Stimulated activated CD4-positive, alpha-beta T cell treated with anti-CD3 and anti-CD28 coated beads, Interleukin-2, amount 100 ng/mL, for 24 hours (primary cell): ENCODE measurements at regions not wholly inside any gene's neighbourhood (a gene's known extent, or its start where the extent isn't known, plus 50 kb on each side); places are given as distances from the start of the nearest gene placed in this dataset.
"Not testable (repeated sequence)": the region's sequence is repeated elsewhere in the genome, so short reads cannot be mapped to it uniquely, and the experiment has no call there.

Experiments used
- DNase-seq, 2 donors: peaks; one replicate each; pipeline ENCODE4 v3.0.0-alpha.2; 2020

DNA sequence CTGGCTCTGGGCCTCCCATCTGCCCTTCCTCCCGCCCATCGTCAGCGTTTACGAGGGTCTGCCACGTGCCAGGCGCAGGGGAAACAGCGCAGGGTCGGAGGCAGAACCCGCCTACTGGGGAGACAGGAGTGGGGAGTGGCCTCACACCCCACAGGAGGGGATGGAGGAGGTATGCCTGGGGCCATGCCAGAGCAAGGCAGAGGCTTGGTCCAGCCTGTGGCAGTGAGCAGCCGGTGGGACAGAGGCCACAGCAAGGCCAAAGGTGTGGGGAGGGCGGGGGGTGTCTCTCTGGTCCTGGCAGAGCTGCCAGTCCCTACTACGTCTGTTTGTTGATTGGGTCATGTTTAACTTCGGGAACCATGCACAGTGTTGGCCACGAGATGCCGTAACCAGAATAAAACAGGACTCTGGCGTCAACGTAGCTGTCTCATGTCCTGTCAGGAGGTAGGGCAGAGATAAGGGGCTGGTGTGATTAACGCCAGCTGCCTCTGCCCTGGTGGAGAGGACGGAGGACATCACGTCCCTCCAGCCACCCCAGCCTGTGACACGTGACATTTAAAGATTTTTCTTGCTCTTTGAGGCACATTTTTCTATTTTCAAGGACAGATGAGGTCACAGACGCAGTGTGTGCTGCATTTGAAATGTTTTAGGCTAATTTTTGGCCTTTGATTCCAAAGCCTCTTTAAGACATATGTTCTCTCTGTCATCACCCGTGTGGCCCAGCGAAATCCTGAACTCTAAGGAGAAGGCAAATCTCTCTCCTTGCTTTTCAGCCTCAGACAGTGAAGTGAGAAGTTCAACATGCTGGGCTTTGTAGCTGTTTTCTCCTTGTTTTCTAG is 193.3 kb downstream of the LAT start:
- not testable (repeated sequence) for DNase-seq

DNA sequence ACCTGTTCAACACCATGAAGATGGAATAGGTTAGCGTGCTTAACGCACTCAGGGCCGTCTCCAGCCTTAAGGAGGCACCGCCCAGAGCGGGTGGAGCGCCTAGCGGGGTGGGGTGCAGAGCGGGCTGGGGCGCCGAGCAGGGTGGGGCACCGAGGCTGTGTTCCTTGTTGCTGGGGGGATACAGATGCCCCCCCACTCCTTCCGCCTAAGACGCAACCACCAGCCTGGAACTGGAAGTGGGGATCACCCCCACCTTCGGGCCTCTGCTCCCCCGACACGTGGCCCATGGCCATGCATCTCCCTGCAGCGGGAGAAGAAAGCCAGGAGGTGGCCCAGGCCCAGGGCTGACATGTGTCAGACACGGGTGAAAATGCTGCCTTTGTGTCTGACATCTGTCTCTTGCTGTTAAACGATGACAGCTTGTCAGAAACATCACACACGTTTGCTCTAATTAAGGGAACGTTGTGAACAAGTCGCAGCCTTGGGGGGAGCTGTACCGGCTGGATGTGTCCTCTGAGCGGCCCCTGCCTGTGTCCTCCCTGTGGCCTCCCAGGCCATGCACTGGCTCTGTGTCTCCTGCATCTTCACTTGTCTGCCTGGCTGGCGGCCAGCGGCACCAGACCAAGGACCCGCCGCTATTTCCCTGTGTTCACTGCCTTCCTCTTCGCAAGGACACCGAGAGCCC is 192.5 kb downstream of the LAT start:
- not testable (repeated sequence) for DNase-seq

DNA sequence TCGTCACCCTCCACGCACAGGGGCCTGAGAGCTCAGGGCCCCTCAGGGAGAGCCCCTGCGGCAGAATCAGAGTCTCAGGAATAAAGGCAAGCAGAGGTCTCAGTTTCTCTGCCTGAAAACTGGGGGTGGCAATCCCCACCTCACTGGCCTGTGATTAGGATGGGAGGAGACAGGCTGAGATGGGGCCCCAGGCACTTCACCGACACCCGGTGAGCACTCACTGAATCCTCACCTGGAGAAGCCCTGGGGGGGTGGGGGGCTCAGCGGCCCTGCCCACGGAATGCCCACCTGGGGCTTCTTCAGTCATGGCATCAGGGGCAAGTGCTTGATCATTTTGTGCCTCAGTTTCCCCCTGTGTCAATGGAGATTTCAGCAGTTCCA is 192.0 kb downstream of the LAT start:
- not testable (repeated sequence) for DNase-seq

GRCh38 chr16:29176154-29176470 is 191.3 kb downstream of the LAT start:
- DNase-seq, result not testable (repeated sequence)

DNA sequence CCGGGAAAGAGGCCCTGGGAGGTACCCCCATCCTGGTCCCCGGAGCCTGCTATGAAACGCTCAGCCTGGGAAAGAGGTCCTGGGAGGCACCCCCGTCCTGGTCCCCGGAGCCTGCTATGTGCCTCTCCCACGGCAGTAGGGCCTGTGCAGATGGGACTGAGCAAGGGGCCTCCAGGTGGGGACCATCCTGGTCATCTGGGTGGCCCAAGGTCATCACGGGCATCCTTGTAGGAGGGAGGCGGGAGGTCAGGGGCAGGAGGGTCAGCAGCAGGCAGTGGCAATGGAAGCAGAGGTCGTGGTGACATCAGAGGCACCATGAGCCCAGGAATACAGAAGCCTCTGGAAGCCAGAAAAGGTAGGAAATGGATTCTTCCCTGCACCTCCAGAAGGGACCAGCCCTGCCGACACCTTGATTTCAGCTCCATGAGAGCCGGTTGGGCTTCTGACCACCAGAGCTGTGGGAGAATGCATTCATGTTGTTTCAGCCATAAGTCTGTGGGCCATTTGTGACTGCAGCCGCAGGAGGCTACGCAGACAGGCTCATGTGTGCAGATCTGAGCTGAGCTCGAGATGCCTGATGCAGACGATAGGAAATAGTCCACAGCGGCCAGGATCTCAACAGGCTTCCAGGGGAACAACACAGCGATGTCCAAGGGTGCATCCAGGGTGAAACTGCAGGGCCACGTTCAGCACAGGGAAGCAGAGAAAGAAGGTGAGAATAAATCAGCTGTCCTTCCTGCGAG is 190.7 kb downstream of the LAT start:
- DNase-seq, result not testable (repeated sequence)

DNA sequence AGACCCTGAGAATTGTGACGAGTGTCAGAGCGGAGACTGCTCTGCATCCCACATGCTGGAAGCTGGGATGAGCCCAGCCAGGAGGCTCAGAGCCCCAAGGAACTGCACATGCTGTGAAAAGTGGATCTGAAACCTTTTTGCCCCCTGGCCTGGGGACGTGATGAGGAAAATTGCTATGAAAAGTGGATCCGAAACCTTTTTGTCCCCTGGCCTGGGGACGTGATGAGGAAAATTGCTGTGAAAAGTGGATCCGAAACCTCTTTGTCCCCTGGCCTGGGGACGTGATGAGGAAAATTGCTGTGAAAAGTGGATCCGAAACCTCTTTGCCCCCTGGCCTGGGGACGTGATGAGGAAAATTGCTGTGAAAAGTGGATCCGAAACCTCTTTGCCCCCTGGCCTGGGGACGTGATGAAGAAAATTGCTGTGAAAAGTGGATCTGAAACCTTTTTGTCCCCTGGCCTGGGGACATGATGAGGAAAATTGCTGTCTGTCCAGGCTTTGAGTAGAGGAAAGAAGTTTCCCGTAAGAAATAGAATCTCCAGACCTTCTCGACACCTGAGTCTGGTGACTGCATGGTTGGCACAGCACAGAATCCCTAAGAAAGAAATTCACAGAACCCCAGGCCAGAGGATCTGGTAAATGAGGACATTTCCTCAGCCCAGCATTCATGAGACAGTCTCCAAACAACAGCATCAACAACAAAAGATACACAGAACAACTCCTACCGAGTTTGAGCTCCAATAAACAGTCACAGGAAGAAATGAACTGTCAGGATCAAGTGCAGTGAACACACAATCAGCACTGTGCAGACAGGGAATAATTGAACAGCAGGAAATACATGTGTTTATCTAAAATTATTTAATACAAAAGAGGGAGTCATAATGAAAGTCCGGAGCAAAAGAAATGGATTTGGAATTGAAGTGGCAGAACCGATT is 188.8 kb downstream of the LAT start:
- DNase-seq, result not testable (repeated sequence)

DNA sequence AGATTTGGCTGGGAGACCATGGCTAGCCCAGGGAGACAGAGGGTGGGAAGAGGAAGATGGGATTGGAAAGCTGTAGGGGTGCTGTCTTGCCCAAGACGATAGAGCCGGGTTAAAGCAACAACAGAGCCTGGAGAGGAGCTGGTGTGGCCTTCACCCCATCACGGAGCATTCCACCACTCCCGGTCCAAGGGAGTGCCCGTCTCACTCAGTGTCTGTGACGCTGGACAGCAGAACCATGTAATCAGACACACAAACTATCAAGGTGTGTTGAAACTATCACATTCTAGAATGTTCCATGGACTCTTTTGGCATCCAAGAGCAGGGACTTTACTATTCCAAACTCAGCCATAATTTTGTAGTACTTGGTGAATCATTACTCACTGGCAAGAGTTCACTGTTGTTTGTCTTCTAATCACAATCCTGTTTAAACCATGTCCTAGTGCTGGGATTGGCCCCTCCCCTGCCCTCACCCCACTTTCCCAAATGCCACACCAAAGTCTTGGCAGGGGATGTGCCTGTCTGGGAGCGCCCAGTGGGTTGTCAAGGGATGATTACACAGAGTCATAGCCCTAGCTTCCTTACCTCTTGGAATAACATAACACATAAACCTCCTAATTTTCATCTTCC is 187.4 kb downstream of the LAT start:
- DNase-seq, result not testable (repeated sequence)

- not testable (repeated sequence) for DNase-seq
These were observed 186.4 kb downstream of the LAT start for GRCh38 chr16:29171296-29171695.

- DNase-seq, result not testable (repeated sequence)
These were observed 185.7 kb downstream of the LAT start for GRCh38 chr16:29170393-29171119.

GRCh38 chr16:29169295-29169994 is 184.6 kb downstream of the LAT start:
- not testable (repeated sequence) for DNase-seq

GRCh38 chr16:29168515-29169259 is 183.8 kb downstream of the LAT start:
- DNase-seq, result not testable (repeated sequence)

DNA sequence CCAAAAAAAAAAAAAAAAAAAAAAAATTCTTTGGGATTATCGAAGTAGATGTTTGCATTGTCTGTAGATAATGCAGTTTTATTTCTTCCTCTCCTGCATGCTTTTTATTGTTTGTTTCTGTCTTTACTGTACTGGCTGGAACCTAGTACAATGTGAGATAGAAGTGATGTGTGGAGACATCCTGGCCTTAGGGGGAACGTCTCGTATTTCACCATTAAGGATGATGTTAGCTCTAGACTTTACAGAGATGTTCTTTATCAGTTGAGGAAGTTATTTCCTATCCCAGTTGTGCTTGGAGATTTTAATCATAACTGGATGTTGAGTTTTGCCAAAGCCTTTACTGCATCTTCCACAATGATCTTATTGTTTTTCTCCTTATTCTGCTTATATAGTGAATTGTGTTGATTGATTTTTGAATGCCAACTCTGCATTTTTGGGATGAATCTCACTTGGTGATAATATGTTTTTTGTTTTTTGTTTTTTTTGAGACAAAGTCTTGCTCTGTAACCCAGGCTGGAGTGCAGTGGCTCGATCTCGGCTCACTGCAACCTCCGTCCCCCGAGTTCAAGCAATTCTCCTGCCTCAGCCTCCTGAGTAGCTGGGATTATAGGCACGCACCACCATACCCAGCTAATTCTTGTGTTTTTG is 179.7 kb downstream of the LAT start:
- not testable (repeated sequence) for DNase-seq

GRCh38 chr16:29160171-29160570 is 175.3 kb downstream of the LAT start:
- DNase-seq, result not testable (repeated sequence)

- DNase-seq, result not testable (repeated sequence)
These were observed 174.8 kb downstream of the LAT start for GRCh38 chr16:29159603-29160002.

GRCh38 chr16:29158785-29159184 is 173.9 kb downstream of the LAT start:
- no peak for DNase-seq

GRCh38 chr16:29158031-29158784 is 173.4 kb downstream of the LAT start:
- not testable (repeated sequence) for DNase-seq

DNA sequence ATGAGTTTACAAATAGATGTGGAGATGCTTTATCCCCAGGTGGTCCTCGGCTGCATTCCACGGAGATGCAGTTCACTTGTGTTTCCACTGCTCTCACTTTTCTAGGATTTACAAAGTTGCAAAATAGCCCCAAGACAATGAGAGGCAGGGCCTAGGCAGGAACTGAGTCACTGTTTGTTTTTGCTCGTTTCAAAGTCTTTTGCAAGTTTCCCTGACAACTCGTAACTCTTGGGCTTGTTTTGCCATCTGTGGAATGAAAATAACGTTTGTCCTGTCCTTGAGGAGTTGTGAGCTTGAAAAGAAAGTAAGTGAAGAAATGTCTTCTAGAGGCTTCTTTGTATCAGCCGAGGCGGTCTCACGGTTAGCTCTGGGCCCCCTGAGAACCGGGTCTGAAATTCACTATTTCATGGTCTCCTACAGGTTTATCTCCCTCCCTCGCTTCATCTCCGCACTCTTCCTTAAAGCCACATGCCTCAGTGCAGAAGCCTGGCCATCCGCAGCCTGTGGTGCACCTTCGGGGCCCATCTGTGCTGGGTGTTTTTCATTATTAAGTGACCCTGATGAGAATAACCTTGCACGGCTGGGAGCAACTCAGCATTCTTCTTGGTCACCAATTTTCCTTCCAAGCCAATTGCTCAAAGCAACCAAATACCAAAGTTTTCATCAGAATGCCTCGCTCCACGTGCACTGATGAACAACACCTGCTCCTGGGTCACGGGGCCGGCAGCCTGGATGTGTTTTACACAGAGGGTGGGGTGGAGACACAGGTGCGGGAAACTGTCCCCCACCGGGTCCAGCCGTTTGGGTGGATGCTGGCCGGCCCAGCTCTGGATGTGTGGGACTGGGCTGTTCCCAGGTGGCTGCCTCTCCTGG is 172.4 kb downstream of the LAT start:
- DNase-seq, result not testable (repeated sequence)
